Kidney glomerular epithelial cell (primary cell): ENCODE measurements at regions not wholly inside any gene's neighbourhood (a gene's known extent, or its start where the extent isn't known, plus 50 kb on each side); places are given as distances from the start of the nearest gene placed in this dataset.
A peak's percentile ranks its signal among the peaks of the same experiment; 100 is the strongest.

Experiments used
- DNase-seq: peaks from one replicate; lab custom pipeline; 2025; lab: John Stamatoyannopoulos, UW

GRCh38 chr21:43332861-43333297 lies 94.1 kb downstream of the SIK1 start:
- DNase-seq = no peak

- peak; percentile 13 for DNase-seq
Observed at GRCh38 chr21:43331962-43332828, 94.7 kb downstream of the SIK1 start.

- DNase-seq = no peak
Observed at GRCh38 chr21:43331111-43331961, 95.6 kb downstream of the SIK1 start.

- no peak for DNase-seq
Observed at GRCh38 chr21:43330306-43330881, 96.5 kb downstream of the SIK1 start.

- DNase-seq = no peak
Observed at GRCh38 chr21:43329711-43330269, 97.1 kb downstream of the SIK1 start.

- no peak for DNase-seq
Observed at GRCh38 chr21:43328958-43329691, 97.8 kb downstream of the SIK1 start.

GRCh38 chr21:43328185-43328957 lies 98.6 kb downstream of the SIK1 start:
- DNase-seq = no peak

GRCh38 chr21:43325968-43326715 lies 100.8 kb downstream of the SIK1 start:
- DNase-seq = no peak

- DNase-seq = no peak
Observed at GRCh38 chr21:43325036-43325435, 101.9 kb downstream of the SIK1 start.

- DNase-seq = no peak
Observed at GRCh38 chr21:43324596-43324995, 102.3 kb downstream of the SIK1 start.

GRCh38 chr21:43323244-43324005 lies 103.5 kb downstream of the SIK1 start:
- no peak for DNase-seq

GRCh38 chr21:43322805-43323204 lies 104.1 kb downstream of the SIK1 start:
- DNase-seq = no peak

- no peak for DNase-seq
Observed at GRCh38 chr21:43322311-43322710, 104.6 kb downstream of the SIK1 start.

- DNase-seq = no peak
Observed at GRCh38 chr21:43321611-43322010, 105.3 kb downstream of the SIK1 start.

GRCh38 chr21:43321111-43321510 lies 105.8 kb downstream of the SIK1 start:
- DNase-seq = no peak

GRCh38 chr21:43320526-43320925 lies 106.4 kb downstream of the SIK1 start:
- no peak for DNase-seq

GRCh38 chr21:43318841-43319781 lies 107.8 kb downstream of the SIK1 start:
- no peak for DNase-seq

GRCh38 chr21:43318368-43318767 lies 108.6 kb downstream of the SIK1 start:
- DNase-seq = no peak
